ENCODE measurements at regions not wholly inside any gene's neighbourhood (a gene's known extent, or its start where the extent isn't known, plus 50 kb on each side); places are given as distances from the start of the nearest gene placed in this dataset.

DNA sequence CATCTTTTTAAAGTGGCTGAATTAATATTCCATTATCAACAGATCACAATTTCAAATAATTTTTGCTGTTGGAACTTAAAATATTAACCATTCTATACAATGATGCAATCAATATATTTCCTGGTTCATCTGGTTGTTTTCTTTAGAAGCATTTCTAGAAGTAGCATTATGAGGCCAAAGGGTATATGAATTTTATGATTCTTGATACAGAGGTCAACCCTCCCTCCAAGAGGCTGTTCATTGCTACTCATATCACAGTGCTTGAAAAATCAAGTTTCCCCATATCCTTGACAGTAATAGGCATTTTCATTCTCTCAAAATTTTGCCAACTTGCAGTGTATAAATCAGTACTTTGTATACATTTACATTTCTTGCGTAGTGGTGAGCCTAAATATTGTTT is 312.6 kb downstream of the BMPER start:
- Histone ChIP-seq H3K36me3 (ENCODE audit: insufficient read depth, low read length) (no peaks in the 10 kb centered on the region), H3K79me2 (ENCODE audit: insufficient read depth, low read length) (no peaks in the 10 kb centered on the region), H3K9me3 (ENCODE audit: insufficient read depth, low read length, severe bottlenecking) (no peaks in the 10 kb centered on the region), H3K4me1 (ENCODE audit: insufficient read depth, low read length) (no peaks in the 10 kb centered on the region), H3K4me2 (ENCODE audit: insufficient read depth, low read length) (no peak overlapping the region), H3K27ac (ENCODE audit: low read length) (no peak overlapping the region), H3K9ac (ENCODE audit: low read depth, low read length) (no peak overlapping the region), H3K4me3 (ENCODE audit: low read depth in 1 of 2, low read length in 2 of 2) (no peak overlapping the region), H3K27me3 (ENCODE audit: insufficient read depth, low read length, poor library complexity) (no peaks in the 10 kb centered on the region), H2AFZ (ENCODE audit: low read depth, low read length) (no peak overlapping the region), H4K20me1 (ENCODE audit: insufficient read depth, low read length) (no peaks in the 10 kb centered on the region)
- ATAC-seq (ENCODE audit: insufficient read depth, low read depth), result no peak
- TF ChIP-seq EZH2 (IDR thresholded peaks at IDR 0.05; ENCODE audit: borderline replicate concordance, low read depth, low read length, severe bottlenecking), result no peak
- TF ChIP-seq, protein P1, sequence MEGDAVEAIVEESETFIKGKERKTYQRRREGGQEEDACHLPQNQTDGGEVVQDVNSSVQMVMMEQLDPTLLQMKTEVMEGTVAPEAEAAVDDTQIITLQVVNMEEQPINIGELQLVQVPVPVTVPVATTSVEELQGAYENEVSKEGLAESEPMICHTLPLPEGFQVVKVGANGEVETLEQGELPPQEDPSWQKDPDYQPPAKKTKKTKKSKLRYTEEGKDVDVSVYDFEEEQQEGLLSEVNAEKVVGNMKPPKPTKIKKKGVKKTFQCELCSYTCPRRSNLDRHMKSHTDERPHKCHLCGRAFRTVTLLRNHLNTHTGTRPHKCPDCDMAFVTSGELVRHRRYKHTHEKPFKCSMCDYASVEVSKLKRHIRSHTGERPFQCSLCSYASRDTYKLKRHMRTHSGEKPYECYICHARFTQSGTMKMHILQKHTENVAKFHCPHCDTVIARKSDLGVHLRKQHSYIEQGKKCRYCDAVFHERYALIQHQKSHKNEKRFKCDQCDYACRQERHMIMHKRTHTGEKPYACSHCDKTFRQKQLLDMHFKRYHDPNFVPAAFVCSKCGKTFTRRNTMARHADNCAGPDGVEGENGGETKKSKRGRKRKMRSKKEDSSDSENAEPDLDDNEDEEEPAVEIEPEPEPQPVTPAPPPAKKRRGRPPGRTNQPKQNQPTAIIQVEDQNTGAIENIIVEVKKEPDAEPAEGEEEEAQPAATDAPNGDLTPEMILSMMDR (IDR thresholded peaks at IDR 0.05; ENCODE audit: borderline replicate concordance, extremely low read depth, low read length, poor library complexity, severe bottlenecking), result no peak
- no peak for DNase-seq

DNA sequence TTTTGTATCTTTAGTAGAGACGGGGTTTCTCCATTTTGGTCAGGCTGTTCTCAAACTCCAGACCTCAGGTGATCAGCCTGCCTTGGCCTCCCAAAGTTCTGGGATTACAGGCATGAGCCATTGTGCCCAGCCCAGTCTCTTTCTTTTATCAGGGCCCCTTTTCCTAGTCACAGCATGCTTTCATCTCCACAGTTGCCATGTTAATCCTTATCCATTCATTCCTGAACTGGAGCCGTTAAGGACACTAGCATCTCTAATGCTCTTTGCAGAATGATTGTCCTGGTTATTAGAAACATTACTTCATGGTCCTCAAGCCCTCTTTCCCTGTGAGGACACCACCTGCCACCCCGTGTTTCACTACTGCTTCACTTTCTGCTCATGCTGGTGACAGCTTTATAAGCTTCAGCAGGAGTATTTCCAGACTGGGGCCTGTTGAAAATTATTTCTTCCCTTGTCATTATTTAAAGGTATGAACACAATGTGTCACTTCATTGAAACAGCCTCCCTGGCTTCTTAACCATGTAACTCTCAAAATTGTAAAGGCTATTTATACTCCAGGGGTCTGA is 313.9 kb downstream of the BMPER start:
- no peak for DNase-seq
- no peaks in the 10 kb centered on the region for H3K79me2 ChIP-seq (ENCODE audit: insufficient read depth, low read length)
- no peak overlapping the region for H3K4me3 ChIP-seq (ENCODE audit: low read depth in 1 of 2, low read length in 2 of 2)
- no peaks in the 10 kb centered on the region for H3K27me3 ChIP-seq (ENCODE audit: insufficient read depth, low read length, poor library complexity)
- no peaks in the 10 kb centered on the region for H3K36me3 ChIP-seq (ENCODE audit: insufficient read depth, low read length)
- no peak overlapping the region for H3K9ac ChIP-seq (ENCODE audit: low read depth, low read length)
- H3K27ac ChIP-seq (ENCODE audit: low read length), result no peak overlapping the region
- no peaks in the 10 kb centered on the region for H3K4me1 ChIP-seq (ENCODE audit: insufficient read depth, low read length)
- TF ChIP-seq EZH2 (IDR thresholded peaks at IDR 0.05; ENCODE audit: borderline replicate concordance, low read depth, low read length, severe bottlenecking), result no peak
- TF ChIP-seq, protein P1 (IDR thresholded peaks at IDR 0.05; ENCODE audit: borderline replicate concordance, extremely low read depth, low read length, poor library complexity, severe bottlenecking), result no peak
- H3K9me3 ChIP-seq (ENCODE audit: insufficient read depth, low read length, severe bottlenecking), result no peaks in the 10 kb centered on the region
- no peak for ATAC-seq (ENCODE audit: insufficient read depth, low read depth)
- H3K4me2 ChIP-seq (ENCODE audit: insufficient read depth, low read length), result no peak overlapping the region
- H2AFZ ChIP-seq (ENCODE audit: low read depth, low read length), result no peak overlapping the region
- no peaks in the 10 kb centered on the region for H4K20me1 ChIP-seq (ENCODE audit: insufficient read depth, low read length)

- no peak overlapping the region for H2AFZ ChIP-seq (ENCODE audit: low read depth, low read length)
- no peak overlapping the region for H3K9ac ChIP-seq (ENCODE audit: low read depth, low read length)
- H3K27ac ChIP-seq (ENCODE audit: low read length), result no peak overlapping the region
- no peak overlapping the region for H3K4me3 ChIP-seq (ENCODE audit: low read depth in 1 of 2, low read length in 2 of 2)
- no peaks in the 10 kb centered on the region for H4K20me1 ChIP-seq (ENCODE audit: insufficient read depth, low read length)
- H3K36me3 ChIP-seq (ENCODE audit: insufficient read depth, low read length), result no peaks in the 10 kb centered on the region
- H3K4me1 ChIP-seq (ENCODE audit: insufficient read depth, low read length), result no peaks in the 10 kb centered on the region
- no peaks in the 10 kb centered on the region for H3K27me3 ChIP-seq (ENCODE audit: insufficient read depth, low read length, poor library complexity)
- TF ChIP-seq EZH2 (IDR thresholded peaks at IDR 0.05; ENCODE audit: borderline replicate concordance, low read depth, low read length, severe bottlenecking), result no peak
- TF ChIP-seq, protein P1 (IDR thresholded peaks at IDR 0.05; ENCODE audit: borderline replicate concordance, extremely low read depth, low read length, poor library complexity, severe bottlenecking), result no peak
- DNase-seq, result no peak
- no peaks in the 10 kb centered on the region for H3K9me3 ChIP-seq (ENCODE audit: insufficient read depth, low read length, severe bottlenecking)
- no peak overlapping the region for H3K4me2 ChIP-seq (ENCODE audit: insufficient read depth, low read length)
- ATAC-seq (ENCODE audit: insufficient read depth, low read depth), result no peak
- no peaks in the 10 kb centered on the region for H3K79me2 ChIP-seq (ENCODE audit: insufficient read depth, low read length)
Measured at GRCh38 chr7:34220506-34221185, 315.3 kb downstream of the BMPER start.

All from DND-41 (cell line).